Fibroblast of mammary gland (primary cell): ENCODE measurements at regions not wholly inside any gene's neighbourhood (a gene's known extent, or its start where the extent isn't known, plus 50 kb on each side); places are given as distances from the start of the nearest gene placed in this dataset.

ENCODE experiments used
- DNase-seq: peaks from one replicate; pipeline ENCODE4 v3.0.0-alpha.2; 2010; ENCODE audit warnings: low read depth
- H3K4me3 ChIP-seq: 2 replicates; pipeline ENCODE4 v1.5.1; 2011; ENCODE audit warnings: low read depth, mild to moderate bottlenecking, low read length, moderate library complexity; ENCODE audit not compliant: control insufficient read depth
- CTCF ChIP-seq: conservative IDR thresholded peaks from 2 replicates; pipeline ENCODE4 v1.5.1; 2011; ENCODE audit warnings: low read depth, low read length, inconsistent platforms; ENCODE audit not compliant: control insufficient read depth, insufficient read depth

- H3K4me3 ChIP-seq, result no peak overlapping the region
- TF ChIP-seq CTCF, result no peak
- DNase-seq, result no peak
Observed at GRCh38 chr6:91415031-91415605, 828.2 kb upstream of the MAP3K7 start.

- TF ChIP-seq CTCF, result no peak
- no peak for DNase-seq
- H3K4me3 ChIP-seq, result no peak overlapping the region
Observed at GRCh38 chr6:91412532-91412931, 825.7 kb upstream of the MAP3K7 start.

- no peak overlapping the region for H3K4me3 ChIP-seq
- no peak for TF ChIP-seq CTCF
Observed at GRCh38 chr6:91407706-91408105, 820.8 kb upstream of the MAP3K7 start.

GRCh38 chr6:91392951-91393350 is 806.1 kb upstream of the MAP3K7 start:
- no peak overlapping the region for H3K4me3 ChIP-seq
- DNase-seq, result no peak
- no peak for TF ChIP-seq CTCF

More at GRCh38 chr6:91407706-91408105, 820.8 kb upstream of the MAP3K7 start:
- no peak for DNase-seq

- no peak overlapping the region for H3K4me3 ChIP-seq
- TF ChIP-seq CTCF, result no peak
- no peak for DNase-seq
Observed at GRCh38 chr6:91387290-91388059, 800.6 kb upstream of the MAP3K7 start.

- no peak overlapping the region for H3K4me3 ChIP-seq
- TF ChIP-seq CTCF, result no peak
- DNase-seq, result no peak
Observed at GRCh38 chr6:91386204-91386603, 799.3 kb upstream of the MAP3K7 start.
